ENCODE measurements at regions not wholly inside any gene's neighbourhood (a gene's known extent, or its start where the extent isn't known, plus 50 kb on each side); places are given as distances from the start of the nearest gene placed in this dataset.
A peak's percentile ranks its signal among the peaks of the same experiment; 100 is the strongest.
"Not testable (repeated sequence)": the region's sequence is repeated elsewhere in the genome, so short reads cannot be mapped to it uniquely, and the experiment has no call there.

GRCh38 chr18:14431031-14431521 is 112.3 kb downstream of the POTEC start:
- H3K27me3 ChIP-seq (replicated peaks in 1 of 4; ENCODE audit: control extremely low read depth in 1 of 4, control insufficient read depth in 3 of 4, insufficient read depth in 4 of 4, low read length in 3 of 4); H3K27ac Mint-ChIP-seq; H3K27ac ChIP-seq (ENCODE audit: low read length in 2 of 2); H4K20me1 ChIP-seq (ENCODE audit: control insufficient read depth, insufficient read depth, low read length, poor library complexity, severe bottlenecking); CTCF ChIA-PET; POLR2A ChIA-PET; H3K36me3 ChIP-seq (replicated peaks in 1 of 2; ENCODE audit: control extremely low read depth in 1 of 2, control insufficient read depth in 1 of 2, extremely low read depth in 1 of 2, insufficient read depth in 2 of 2, low read length in 1 of 2); H3K9me3 Mint-ChIP-seq (ENCODE audit: insufficient read depth); H3K9me3 ChIP-seq (ENCODE audit: control extremely low read depth in 1 of 3, control insufficient read depth in 2 of 3, insufficient read depth in 1 of 3, low read length in 2 of 3); H3K79me2 ChIP-seq (ENCODE audit: control insufficient read depth, insufficient read depth, low read length); H3K4me1 ChIP-seq (ENCODE audit: control insufficient read depth in 2 of 2, insufficient read depth in 2 of 2, low read length in 2 of 2); intact Hi-C loops (cut with micrococcal nuclease); H3K9ac ChIP-seq (ENCODE audit: low read length); ATAC-seq (ENCODE audit: low read depth); H3K4me1 Mint-ChIP-seq; H3K4me2 ChIP-seq (replicated peaks; ENCODE audit: low read depth, low read length, poor library complexity, severe bottlenecking): not testable (repeated sequence)
- 2% methylated on average over 42 of the region's 46 CpGs for WGBS (ENCODE audit: insufficient coverage)
- DNase-seq = peak; percentile 8
- H3K27me3 Mint-ChIP-seq = peaks cover 26% of the 10 kb centered on the region
- H2AFZ ChIP-seq (ENCODE audit: insufficient read depth, low read depth, low read length, poor library complexity, severe bottlenecking) = peak overlapping the region; percentile 49
- H3K4me3 ChIP-seq (ENCODE audit: control extremely low read depth in 1 of 5, extremely low read depth in 1 of 5, insufficient read depth in 1 of 5, low read depth in 2 of 5, low read length in 4 of 5) = peak overlapping the region in 3 of 5 experiments; percentile 11 to 30 (median 19)
- H3K4me3 Mint-ChIP-seq = peak overlapping the region; percentile 60

GRCh38 chr18:14415806-14416205 is 127.6 kb downstream of the POTEC start:
- POLR2A ChIA-PET; ATAC-seq (ENCODE audit: low read depth); H3K9ac ChIP-seq (ENCODE audit: low read length); H4K20me1 ChIP-seq (ENCODE audit: control insufficient read depth, insufficient read depth, low read length, poor library complexity, severe bottlenecking); H3K27ac ChIP-seq (ENCODE audit: low read length in 2 of 2); H2AFZ ChIP-seq (ENCODE audit: insufficient read depth, low read depth, low read length, poor library complexity, severe bottlenecking); H3K4me1 Mint-ChIP-seq; H3K4me3 ChIP-seq (ENCODE audit: control extremely low read depth in 1 of 5, extremely low read depth in 1 of 5, insufficient read depth in 1 of 5, low read depth in 2 of 5, low read length in 4 of 5); H3K36me3 ChIP-seq (replicated peaks in 1 of 2; ENCODE audit: control extremely low read depth in 1 of 2, control insufficient read depth in 1 of 2, extremely low read depth in 1 of 2, insufficient read depth in 2 of 2, low read length in 1 of 2); H3K27ac Mint-ChIP-seq; intact Hi-C loops (cut with micrococcal nuclease); H3K9me3 ChIP-seq (ENCODE audit: control extremely low read depth in 1 of 3, control insufficient read depth in 2 of 3, insufficient read depth in 1 of 3, low read length in 2 of 3); H3K27me3 ChIP-seq (replicated peaks in 1 of 4; ENCODE audit: control extremely low read depth in 1 of 4, control insufficient read depth in 3 of 4, insufficient read depth in 4 of 4, low read length in 3 of 4); H3K27me3 Mint-ChIP-seq; H3K9me3 Mint-ChIP-seq (ENCODE audit: insufficient read depth); H3K4me2 ChIP-seq (replicated peaks; ENCODE audit: low read depth, low read length, poor library complexity, severe bottlenecking); H3K4me3 Mint-ChIP-seq; H3K79me2 ChIP-seq (ENCODE audit: control insufficient read depth, insufficient read depth, low read length); H3K4me1 ChIP-seq (ENCODE audit: control insufficient read depth in 2 of 2, insufficient read depth in 2 of 2, low read length in 2 of 2): not testable (repeated sequence)
- peak; percentile 44 for TF ChIP-seq CTCF (IDR thresholded peaks at IDR 0.05)
- 0% methylated on average over 3 of the region's 8 CpGs for WGBS (ENCODE audit: insufficient coverage)
- DNase-seq = peak; percentile 5
- CTCF ChIA-PET = interaction anchor here (0.9 to 1.3 kb wide), 2 partner anchors 592 to 603 kb away, joined by 3 to 5 read pairs; partner anchors contain the start of gene MC5R

- H2AFZ ChIP-seq (ENCODE audit: insufficient read depth, low read depth, low read length, poor library complexity, severe bottlenecking); H3K27ac Mint-ChIP-seq; ATAC-seq (ENCODE audit: low read depth); H3K4me1 Mint-ChIP-seq; H3K36me3 ChIP-seq (replicated peaks in 1 of 2; ENCODE audit: control extremely low read depth in 1 of 2, control insufficient read depth in 1 of 2, extremely low read depth in 1 of 2, insufficient read depth in 2 of 2, low read length in 1 of 2); intact Hi-C loops (cut with micrococcal nuclease); H3K9me3 Mint-ChIP-seq (ENCODE audit: insufficient read depth); H3K27me3 Mint-ChIP-seq; POLR2A ChIA-PET; H3K4me2 ChIP-seq (replicated peaks; ENCODE audit: low read depth, low read length, poor library complexity, severe bottlenecking); H4K20me1 ChIP-seq (ENCODE audit: control insufficient read depth, insufficient read depth, low read length, poor library complexity, severe bottlenecking); H3K9ac ChIP-seq (ENCODE audit: low read length); H3K4me3 Mint-ChIP-seq; H3K27ac ChIP-seq (ENCODE audit: low read length in 2 of 2); H3K27me3 ChIP-seq (replicated peaks in 1 of 4; ENCODE audit: control extremely low read depth in 1 of 4, control insufficient read depth in 3 of 4, insufficient read depth in 4 of 4, low read length in 3 of 4); DNase-seq; H3K9me3 ChIP-seq (ENCODE audit: control extremely low read depth in 1 of 3, control insufficient read depth in 2 of 3, insufficient read depth in 1 of 3, low read length in 2 of 3); H3K4me3 ChIP-seq (ENCODE audit: control extremely low read depth in 1 of 5, extremely low read depth in 1 of 5, insufficient read depth in 1 of 5, low read depth in 2 of 5, low read length in 4 of 5); H3K4me1 ChIP-seq (ENCODE audit: control insufficient read depth in 2 of 2, insufficient read depth in 2 of 2, low read length in 2 of 2); H3K79me2 ChIP-seq (ENCODE audit: control insufficient read depth, insufficient read depth, low read length): not testable (repeated sequence)
- 83% methylated on average over 1 of the region's 6 CpGs for WGBS (ENCODE audit: insufficient coverage)
- CTCF ChIA-PET = interaction anchor here (0.9 to 1.3 kb wide), 2 partner anchors 591 to 603 kb away, joined by 3 to 5 read pairs; partner anchors contain the start of gene MC5R
Measured at GRCh38 chr18:14415399-14415798, 128.0 kb downstream of the POTEC start.

Measured in B cell (primary cell).